Spleen (tissue), 7 donors: ENCODE measurements at regions not wholly inside any gene's neighbourhood (a gene's known extent, or its start where the extent isn't known, plus 50 kb on each side); places are given as distances from the start of the nearest gene placed in this dataset.

Experiments
- CTCF ChIP-seq, 11 experiments: fragments of 200-600 bp in 7 of 11; fragments of 450-650 bp in 4 of 11; sonication (generic) in 4 of 11; IDR thresholded peaks in 8 of 11; conservative IDR thresholded peaks in 3 of 11; 1 replicate in 7 of 11; 2 replicates in 4 of 11; pipeline versions ENCODE4 v1.4.0 to v1.8.0; 2016 to 2021; ENCODE audit warnings: antibody characterized with exemption in 11 of 11, inconsistent platforms in 4 of 11, mild to moderate bottlenecking in 1 of 11
- POLR2A ChIP-seq, 3 donors: fragments of 450-650 bp; IDR thresholded peaks; one replicate each; pipeline ENCODE4 v1.5.1; 2017; ENCODE audit warnings: antibody characterized with exemption in 3 of 3, mild to moderate bottlenecking in 1 of 3
- POLR2AphosphoS5 ChIP-seq, 3 donors: sonication (generic); formaldehyde crosslinking; IDR thresholded peaks; one replicate each; pipeline ENCODE4 v1.5.1; 2017; ENCODE audit warnings: antibody characterized with exemption in 3 of 3
- donor health status: DM: no; HTN: no; CAD: no; lungs with moderate emphysema.
- donor health status: DM: no; HTN: no; CAD: no.
- donor health status: DM: no; HTN: no; CAD: no.

- TF ChIP-seq CTCF (IDR thresholded peaks at IDR 0.05 in 8 of 11, conservative IDR thresholded peaks at IDR 0.05 in 3 of 11), result no peak
- TF ChIP-seq POLR2A (IDR thresholded peaks at IDR 0.05), result no peak
- TF ChIP-seq POLR2AphosphoS5 (IDR thresholded peaks at IDR 0.05), result no peak
Observed at GRCh38 chr14:85235868-85236267, 294.1 kb upstream of the FLRT2 start.
